ENCODE measurements at regions not wholly inside any gene's neighbourhood (a gene's known extent, or its start where the extent isn't known, plus 50 kb on each side); places are given as distances from the start of the nearest gene placed in this dataset.
A peak's percentile ranks its signal among the peaks of the same experiment; 100 is the strongest.

DNA sequence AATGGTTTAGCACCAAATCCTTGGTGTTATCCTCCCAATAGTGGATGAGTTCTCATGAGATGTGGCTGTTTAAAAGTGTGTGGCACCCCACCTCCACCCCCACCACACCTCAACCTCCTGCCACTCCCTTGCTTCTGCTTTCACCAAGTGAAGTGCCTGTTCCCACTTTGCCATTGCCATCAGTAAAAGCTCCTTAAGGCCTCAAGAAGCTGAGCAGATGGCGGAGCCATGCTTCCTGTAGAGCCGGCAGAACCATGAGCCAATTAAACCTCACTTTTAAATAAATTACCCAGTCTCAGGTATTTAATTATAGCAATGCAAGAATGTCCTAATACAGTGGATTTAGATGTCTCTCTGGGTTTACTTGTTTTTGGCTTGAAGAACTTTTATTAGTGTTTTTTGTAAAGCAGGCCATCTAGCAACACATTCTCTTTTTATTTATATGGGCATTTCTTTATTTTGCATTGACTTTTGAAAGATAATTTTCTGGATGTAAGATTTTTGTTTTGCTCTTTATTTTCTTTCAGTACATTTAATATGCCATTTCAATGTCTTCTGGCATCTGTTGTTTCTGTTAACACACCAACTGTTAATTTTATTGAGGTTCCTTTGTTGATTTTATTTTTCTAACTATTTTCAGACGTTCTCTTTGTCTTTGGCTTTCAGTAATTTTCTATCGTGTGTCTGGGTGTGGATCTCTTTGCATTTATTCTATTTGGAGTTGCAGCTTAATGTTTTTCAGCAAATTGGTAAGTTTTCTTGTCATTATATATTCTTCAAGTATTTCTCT is 724.5 kb upstream of the CNTN5 start:
- no TSS peak for BruUV-seq (replicated peaks)
- DNase-seq (ENCODE audit: extremely low read depth in 1 of 4, low spot score in 3 of 4) (no peak), FAIRE-seq (no peak), ATAC-seq (no peak)
- ChIA-PET CTCF (ENCODE audit: low intra/inter-chr PET ratio) (no interaction called here), POLR2A (no interaction called here)
- Histone ChIP-seq H3K27me3 (ENCODE audit: control insufficient read depth in 2 of 2, insufficient read depth in 2 of 2, low read length in 2 of 2) (no peaks in the 10 kb centered on the region), H3K9me1 (ENCODE audit: control insufficient read depth, insufficient read depth, low read length) (no peaks in the 10 kb centered on the region), H3K9ac (ENCODE audit: insufficient read depth in 1 of 2, low read depth in 2 of 2, low read length in 2 of 2) (no peak overlapping the region), H3K36me3 (ENCODE audit: control insufficient read depth, insufficient read depth, low read length) (no peaks in the 10 kb centered on the region), H3K79me2 (ENCODE audit: control insufficient read depth, insufficient read depth, low read length) (no peaks in the 10 kb centered on the region), H3K9me3 (replicated peaks; ENCODE audit: control insufficient read depth, insufficient read depth, low read depth, low read length) (no peaks in the 10 kb centered on the region), H2AFZ (ENCODE audit: low read depth, low read length) (peak overlapping the region; percentile 78), H3K27ac (ENCODE audit: extremely low read depth, low read depth, low read length) (no peak overlapping the region), H3K4me2 (ENCODE audit: insufficient read depth, low read length) (no peak overlapping the region), H3K4me1 (replicated peaks in 1 of 2; ENCODE audit: control insufficient read depth in 2 of 2, insufficient read depth in 2 of 2, low read length in 2 of 2) (no peaks in the 10 kb centered on the region; a peak in 1 of 5 replicates), H3K4me3 (no peak overlapping the region), H4K20me1 (replicated peaks; ENCODE audit: control insufficient read depth, insufficient read depth, low read length) (no peaks in the 10 kb centered on the region)
- in situ Hi-C loops (cut with MboI) = no loop called here
- TF ChIP-seq TARDBP (IDR thresholded peaks at IDR 0.05) = no peak
- intact Hi-C loops (cut with micrococcal nuclease) = no loop called here
- 31% methylated on average over 4 of the region's 4 CpGs for WGBS (ENCODE audit: insufficient coverage, low coverage, missing lambda C conversion rate)

DNA sequence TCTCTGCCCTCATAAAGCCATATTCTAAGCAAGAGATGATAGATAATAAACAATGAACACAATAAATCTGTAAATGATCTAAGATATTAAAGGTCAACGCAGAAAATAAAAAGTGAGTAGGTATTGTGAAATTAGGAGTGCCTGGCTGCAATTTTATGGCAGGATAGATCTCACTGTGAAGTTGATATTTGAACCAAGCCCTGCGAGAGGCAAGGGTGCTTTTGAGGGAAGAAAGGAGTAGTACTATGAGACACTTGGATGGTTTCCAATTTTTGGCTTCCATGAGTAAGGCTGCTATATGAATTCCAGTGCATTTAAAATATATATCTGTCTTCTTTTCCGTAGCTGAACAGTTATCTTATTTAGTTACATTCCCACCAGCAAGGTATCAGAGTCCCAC is 720.0 kb upstream of the CNTN5 start:
- Histone ChIP-seq H3K79me2 (ENCODE audit: control insufficient read depth, insufficient read depth, low read length) (no peaks in the 10 kb centered on the region), H3K27ac (ENCODE audit: extremely low read depth, low read depth, low read length) (no peak overlapping the region), H3K4me1 (replicated peaks in 1 of 2; ENCODE audit: control insufficient read depth in 2 of 2, insufficient read depth in 2 of 2, low read length in 2 of 2) (no peaks in the 10 kb centered on the region), H2AFZ (ENCODE audit: low read depth, low read length) (peak overlapping the region; percentile 68), H3K9me3 (replicated peaks; ENCODE audit: control insufficient read depth, insufficient read depth, low read depth, low read length) (no peaks in the 10 kb centered on the region), H3K9me1 (ENCODE audit: control insufficient read depth, insufficient read depth, low read length) (no peaks in the 10 kb centered on the region), H3K9ac (ENCODE audit: insufficient read depth in 1 of 2, low read depth in 2 of 2, low read length in 2 of 2) (no peak overlapping the region), H3K27me3 (ENCODE audit: control insufficient read depth in 2 of 2, insufficient read depth in 2 of 2, low read length in 2 of 2) (no peaks in the 10 kb centered on the region), H4K20me1 (replicated peaks; ENCODE audit: control insufficient read depth, insufficient read depth, low read length) (no peaks in the 10 kb centered on the region), H3K4me2 (ENCODE audit: insufficient read depth, low read length) (no peak overlapping the region), H3K4me3 (no peak overlapping the region), H3K36me3 (ENCODE audit: control insufficient read depth, insufficient read depth, low read length) (no peaks in the 10 kb centered on the region)
- ATAC-seq (no peak), DNase-seq (ENCODE audit: extremely low read depth in 1 of 4, low spot score in 3 of 4) (peak in 1 of 4 experiments; percentile 38), FAIRE-seq (no peak)
- TF ChIP-seq GATAD2B (IDR thresholded peaks at IDR 0.05; ENCODE audit: borderline replicate concordance) = no peak
- no peak for TF ChIP-seq PHF21A (IDR thresholded peaks at IDR 0.05; ENCODE audit: borderline replicate concordance, low read depth)
- TF ChIP-seq NFIC (IDR thresholded peaks at IDR 0.05) = peak; percentile 70
- no TSS peak for BruUV-seq (replicated peaks)
- in situ Hi-C loops (cut with MboI) (no loop called here), intact Hi-C loops (cut with micrococcal nuclease) (no loop called here)
- ChIA-PET CTCF (ENCODE audit: low intra/inter-chr PET ratio) (no interaction called here), POLR2A (no interaction called here)
- 10% methylated on average over 3 of the region's 3 CpGs for WGBS (ENCODE audit: insufficient coverage, low coverage, missing lambda C conversion rate)

Data from K562 (cell line).